Smooth muscle cell (in vitro differentiated cells): ENCODE measurements at regions not wholly inside any gene's neighbourhood (a gene's known extent, or its start where the extent isn't known, plus 50 kb on each side); places are given as distances from the start of the nearest gene placed in this dataset.

Experiments used
- DNase-seq: peaks from one replicate; lab custom pipeline; 2025; ENCODE audit not compliant: unreplicated experiment; lab: John Stamatoyannopoulos, UW
- H2AFZ ChIP-seq: fragments of 200-600 bp; sonication (generic); 2 replicates; pipeline ENCODE4 v1.6.0; 2016; ENCODE audit warnings: antibody characterized with exemption, low read depth, mild to moderate bottlenecking
- H3F3A ChIP-seq: fragments of 200-600 bp; sonication (generic); 2 replicates; pipeline ENCODE4 v1.6.0; 2017; ENCODE audit warnings: antibody characterized with exemption, low read depth
- H3K27ac ChIP-seq: fragments of 200-600 bp; sonication (generic); 2 replicates; pipeline ENCODE4 v1.5.1; 2016; ENCODE audit warnings: low read depth, mild to moderate bottlenecking
- H3K27me3 ChIP-seq: fragments of 200-600 bp; sonication (generic); 2 replicates; pipeline ENCODE4 v1.6.1; 2016; ENCODE audit warnings: low read depth, mild to moderate bottlenecking
- H3K36me3 ChIP-seq: fragments of 200-600 bp; sonication (generic); 2 replicates; pipeline ENCODE4 v1.5.1; 2016; ENCODE audit warnings: low read depth
- H3K4me1 ChIP-seq: fragments of 200-600 bp; sonication (generic); 2 replicates; pipeline ENCODE4 v1.5.1; 2016; ENCODE audit warnings: low read depth
- H3K4me2 ChIP-seq: fragments of 200-600 bp; sonication (generic); 2 replicates; pipeline ENCODE4 v1.6.0; 2016; ENCODE audit warnings: mild to moderate bottlenecking
- H3K4me3 ChIP-seq: fragments of 200-600 bp; sonication (generic); 2 replicates; pipeline ENCODE4 v1.5.1; 2016; ENCODE audit warnings: mild to moderate bottlenecking
- H3K79me2 ChIP-seq: fragments of 200-600 bp; sonication (generic); 2 replicates; pipeline ENCODE4 v1.6.0; 2016; ENCODE audit warnings: low read depth, mild to moderate bottlenecking
- H3K9ac ChIP-seq: fragments of 200-600 bp; sonication (generic); 2 replicates; pipeline ENCODE4 v1.6.0; 2016; ENCODE audit warnings: low read depth
- H3K9me3 ChIP-seq: fragments of 200-600 bp; sonication (generic); replicated peaks from 2 replicates; pipeline ENCODE4 v1.5.1; 2016; ENCODE audit warnings: low read depth
- H4K20me1 ChIP-seq: fragments of 200-600 bp; sonication (generic); 2 replicates; pipeline ENCODE4 v1.6.0; 2016; ENCODE audit warnings: low read depth
- WGBS: methylation state at CpG from one replicate; pipeline ENCODE4 v1.1.7; 2016; ENCODE audit warnings: low lambda C conversion rate; 5-methylcytosine and 5-hydroxymethylcytosine counted together
- TF ChIP-seq, protein P1 (sequence below): fragments of 200-600 bp; sonication (generic); IDR thresholded peaks from 2 replicates; pipeline ENCODE4 v1.5.1; 2017; ENCODE audit warnings: borderline replicate concordance, mild to moderate bottlenecking, antibody characterized with exemption; ENCODE audit not compliant: insufficient read depth, poor library complexity, severe bottlenecking

DNA sequence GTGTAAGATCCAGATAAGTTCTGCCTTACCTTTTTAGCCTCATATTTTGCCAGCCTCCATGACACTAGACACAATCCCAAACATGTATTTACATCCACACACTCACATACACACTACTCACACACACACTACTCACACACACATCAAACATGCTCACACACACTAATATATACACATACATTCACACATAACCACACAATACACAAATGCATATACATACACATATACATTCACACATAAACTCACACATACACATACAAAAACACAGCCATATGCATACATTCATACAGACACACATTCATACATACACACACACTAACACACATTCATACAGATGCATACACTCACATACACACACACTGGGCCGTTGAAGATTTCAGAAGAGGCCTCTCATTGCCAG is 109.5 kb downstream of the MAIP1 start:
- WGBS: 74% methylated on average over 1 of the region's 1 CpG
- Histone ChIP-seq H3K9ac (no peak overlapping the region), H3K4me3 (no peak overlapping the region), H3K36me3 (no peaks in the 10 kb centered on the region), H3K27ac (no peak overlapping the region), H3K27me3 (no peaks in the 10 kb centered on the region), H2AFZ (peak overlapping the region; percentile 84), H3F3A (peaks cover 3% of the 10 kb centered on the region), H3K9me3 (no peaks in the 10 kb centered on the region), H3K4me2 (no peak overlapping the region), H4K20me1 (no peaks in the 10 kb centered on the region), H3K4me1 (no peaks in the 10 kb centered on the region), H3K79me2 (no peaks in the 10 kb centered on the region)
- TF ChIP-seq, protein P1, sequence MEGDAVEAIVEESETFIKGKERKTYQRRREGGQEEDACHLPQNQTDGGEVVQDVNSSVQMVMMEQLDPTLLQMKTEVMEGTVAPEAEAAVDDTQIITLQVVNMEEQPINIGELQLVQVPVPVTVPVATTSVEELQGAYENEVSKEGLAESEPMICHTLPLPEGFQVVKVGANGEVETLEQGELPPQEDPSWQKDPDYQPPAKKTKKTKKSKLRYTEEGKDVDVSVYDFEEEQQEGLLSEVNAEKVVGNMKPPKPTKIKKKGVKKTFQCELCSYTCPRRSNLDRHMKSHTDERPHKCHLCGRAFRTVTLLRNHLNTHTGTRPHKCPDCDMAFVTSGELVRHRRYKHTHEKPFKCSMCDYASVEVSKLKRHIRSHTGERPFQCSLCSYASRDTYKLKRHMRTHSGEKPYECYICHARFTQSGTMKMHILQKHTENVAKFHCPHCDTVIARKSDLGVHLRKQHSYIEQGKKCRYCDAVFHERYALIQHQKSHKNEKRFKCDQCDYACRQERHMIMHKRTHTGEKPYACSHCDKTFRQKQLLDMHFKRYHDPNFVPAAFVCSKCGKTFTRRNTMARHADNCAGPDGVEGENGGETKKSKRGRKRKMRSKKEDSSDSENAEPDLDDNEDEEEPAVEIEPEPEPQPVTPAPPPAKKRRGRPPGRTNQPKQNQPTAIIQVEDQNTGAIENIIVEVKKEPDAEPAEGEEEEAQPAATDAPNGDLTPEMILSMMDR: no peak
- no peak for DNase-seq

DNA sequence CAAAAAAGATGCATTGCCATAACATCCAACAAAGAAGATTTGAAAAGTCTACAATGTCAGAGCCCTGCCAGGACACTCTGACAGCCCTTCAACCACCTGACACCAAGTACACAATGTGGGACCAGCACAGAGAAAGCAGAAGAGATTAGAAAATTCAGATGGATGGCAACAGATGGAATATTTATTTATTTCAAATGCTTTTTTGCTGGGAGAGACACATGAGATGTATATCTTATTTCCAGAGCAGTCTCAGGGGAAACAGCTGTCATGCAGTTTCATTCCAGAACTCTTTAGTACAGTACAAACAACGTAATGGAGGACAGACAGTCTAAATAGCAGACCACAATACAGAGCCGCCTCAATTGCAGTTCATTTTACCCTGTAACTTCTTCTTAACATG is 110.1 kb downstream of the MAIP1 start:
- Histone ChIP-seq H3K9me3 (no peaks in the 10 kb centered on the region), H3K36me3 (no peaks in the 10 kb centered on the region), H3K27me3 (no peaks in the 10 kb centered on the region), H3K27ac (no peak overlapping the region), H3K4me2 (no peak overlapping the region), H3K4me1 (no peaks in the 10 kb centered on the region), H3K79me2 (no peaks in the 10 kb centered on the region), H3K4me3 (no peak overlapping the region), H4K20me1 (no peaks in the 10 kb centered on the region), H3F3A (peaks cover 3% of the 10 kb centered on the region), H2AFZ (peak overlapping the region; percentile 84), H3K9ac (no peak overlapping the region)
- no peak for DNase-seq
- WGBS: 44% methylated on average over 2 of the region's 2 CpGs
- TF ChIP-seq, protein P1: no peak

DNA sequence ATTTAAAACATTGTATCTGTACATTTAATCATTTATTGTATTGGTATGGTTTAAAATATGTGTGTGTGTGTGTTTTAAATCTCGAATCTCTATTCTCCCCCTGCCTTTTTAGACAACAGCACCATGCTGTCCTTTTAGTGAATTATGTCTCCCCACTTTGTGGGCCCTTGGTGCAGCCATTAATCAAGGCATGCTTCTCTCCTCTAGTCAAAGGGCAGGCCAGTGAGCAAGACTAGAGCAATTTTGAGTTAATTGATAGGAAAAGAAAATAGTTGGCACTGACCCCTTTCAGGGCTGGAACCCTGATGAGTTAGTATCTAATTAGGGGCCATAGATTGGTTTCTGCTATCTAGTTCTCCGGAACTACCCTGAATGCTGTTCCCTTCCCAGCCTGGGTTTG is 111.0 kb downstream of the MAIP1 start:
- H3K4me1 ChIP-seq: no peaks in the 10 kb centered on the region
- no peaks in the 10 kb centered on the region for H4K20me1 ChIP-seq
- no peak overlapping the region for H3K4me2 ChIP-seq
- no peak overlapping the region for H2AFZ ChIP-seq
- no peaks in the 10 kb centered on the region for H3K36me3 ChIP-seq
- WGBS: 85% methylated on average over 2 of the region's 2 CpGs
- no peaks in the 10 kb centered on the region for H3K9me3 ChIP-seq
- DNase-seq: no peak
- H3K27me3 ChIP-seq: no peaks in the 10 kb centered on the region
- H3K27ac ChIP-seq: no peak overlapping the region
- H3K79me2 ChIP-seq: no peaks in the 10 kb centered on the region
- H3K9ac ChIP-seq: no peak overlapping the region
- peaks cover 3% of the 10 kb centered on the region for H3F3A ChIP-seq
- no peak overlapping the region for H3K4me3 ChIP-seq
- TF ChIP-seq, protein P1: no peak

DNA sequence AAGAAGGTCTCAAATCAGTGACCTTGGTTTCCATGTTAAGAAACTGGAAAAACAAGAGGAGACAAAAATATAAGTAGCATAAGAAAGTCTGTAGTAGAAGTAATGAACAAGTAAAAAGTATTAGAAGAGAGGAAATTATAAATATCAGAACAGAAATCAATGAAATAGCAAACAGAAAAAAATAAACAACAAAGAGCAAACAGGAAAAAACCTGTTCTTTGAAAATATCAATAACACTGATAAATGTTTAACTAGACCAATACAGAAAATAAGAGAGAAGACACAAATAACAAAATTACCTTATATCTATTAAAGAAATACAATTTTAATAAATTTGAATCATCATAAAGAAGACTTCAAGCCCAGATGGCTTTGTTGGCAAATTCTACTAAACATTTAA is 113.3 kb downstream of the MAIP1 start:
- no peaks in the 10 kb centered on the region for H4K20me1 ChIP-seq
- TF ChIP-seq, protein P1: no peak
- H2AFZ ChIP-seq: no peak overlapping the region
- no peak overlapping the region for H3K9ac ChIP-seq
- H3K27me3 ChIP-seq: no peaks in the 10 kb centered on the region
- no peak overlapping the region for H3K4me3 ChIP-seq
- H3K4me2 ChIP-seq: no peak overlapping the region
- H3K27ac ChIP-seq: no peak overlapping the region
- DNase-seq: no peak
- no peaks in the 10 kb centered on the region for H3K79me2 ChIP-seq
- peaks cover 3% of the 10 kb centered on the region for H3F3A ChIP-seq
- H3K9me3 ChIP-seq: no peaks in the 10 kb centered on the region
- no peaks in the 10 kb centered on the region for H3K4me1 ChIP-seq
- H3K36me3 ChIP-seq: no peaks in the 10 kb centered on the region
